ENCODE measurements at regions not wholly inside any gene's neighbourhood (a gene's known extent, or its start where the extent isn't known, plus 50 kb on each side); places are given as distances from the start of the nearest gene placed in this dataset.

GRCh38 chr9:116039893-116040292 is 113.7 kb upstream of the PAPPA start:
- H3K27me3 ChIP-seq (replicated peaks; ENCODE audit: control insufficient read depth, insufficient read depth, low read length) = no peaks in the 10 kb centered on the region
- H3K4me3 ChIP-seq (replicated peaks; ENCODE audit: low read depth, low read length) = no peak overlapping the region
- no peak for TF ChIP-seq CTCF (IDR thresholded peaks at IDR 0.05; ENCODE audit: insufficient read depth, low read length, poor library complexity, severe bottlenecking)
- H3K36me3 ChIP-seq (ENCODE audit: control insufficient read depth, insufficient read depth, low read length) = no peaks in the 10 kb centered on the region
- no peak for DNase-seq (ENCODE audit: extremely low read depth, insufficient read length)

- H3K36me3 ChIP-seq (ENCODE audit: control insufficient read depth, insufficient read depth, low read length) = no peaks in the 10 kb centered on the region
- DNase-seq (ENCODE audit: extremely low read depth, insufficient read length) = no peak
- no peaks in the 10 kb centered on the region for H3K27me3 ChIP-seq (replicated peaks; ENCODE audit: control insufficient read depth, insufficient read depth, low read length)
- no peak for TF ChIP-seq CTCF (IDR thresholded peaks at IDR 0.05; ENCODE audit: insufficient read depth, low read length, poor library complexity, severe bottlenecking)
- no peak overlapping the region for H3K4me3 ChIP-seq (replicated peaks; ENCODE audit: low read depth, low read length)
These were observed 111.3 kb upstream of the PAPPA start for GRCh38 chr9:116042321-116042720.

- TF ChIP-seq CTCF (IDR thresholded peaks at IDR 0.05; ENCODE audit: insufficient read depth, low read length, poor library complexity, severe bottlenecking) = no peak
- no peak for DNase-seq (ENCODE audit: extremely low read depth, insufficient read length)
- no peaks in the 10 kb centered on the region for H3K36me3 ChIP-seq (ENCODE audit: control insufficient read depth, insufficient read depth, low read length)
- no peaks in the 10 kb centered on the region for H3K27me3 ChIP-seq (replicated peaks; ENCODE audit: control insufficient read depth, insufficient read depth, low read length)
- H3K4me3 ChIP-seq (replicated peaks; ENCODE audit: low read depth, low read length) = no peak overlapping the region
These were observed 108.5 kb upstream of the PAPPA start for GRCh38 chr9:116045083-116045482.

GRCh38 chr9:116048081-116048480 is 105.5 kb upstream of the PAPPA start:
- Histone ChIP-seq H3K4me3 (replicated peaks; ENCODE audit: low read depth, low read length) (no peak overlapping the region), H3K36me3 (ENCODE audit: control insufficient read depth, insufficient read depth, low read length) (no peaks in the 10 kb centered on the region), H3K27me3 (replicated peaks; ENCODE audit: control insufficient read depth, insufficient read depth, low read length) (no peaks in the 10 kb centered on the region)
- DNase-seq (ENCODE audit: extremely low read depth, insufficient read length) = no peak
- TF ChIP-seq CTCF (IDR thresholded peaks at IDR 0.05; ENCODE audit: insufficient read depth, low read length, poor library complexity, severe bottlenecking) = no peak

- no peak for DNase-seq (ENCODE audit: extremely low read depth, insufficient read length)
- TF ChIP-seq CTCF (IDR thresholded peaks at IDR 0.05; ENCODE audit: insufficient read depth, low read length, poor library complexity, severe bottlenecking) = no peak
- Histone ChIP-seq H3K27me3 (replicated peaks; ENCODE audit: control insufficient read depth, insufficient read depth, low read length) (no peaks in the 10 kb centered on the region), H3K4me3 (replicated peaks; ENCODE audit: low read depth, low read length) (no peak overlapping the region), H3K36me3 (ENCODE audit: control insufficient read depth, insufficient read depth, low read length) (no peaks in the 10 kb centered on the region)
These were observed 104.1 kb upstream of the PAPPA start for GRCh38 chr9:116049456-116049855.

GRCh38 chr9:116051528-116051927 is 102.1 kb upstream of the PAPPA start:
- no peaks in the 10 kb centered on the region for H3K27me3 ChIP-seq (replicated peaks; ENCODE audit: control insufficient read depth, insufficient read depth, low read length)
- no peaks in the 10 kb centered on the region for H3K36me3 ChIP-seq (ENCODE audit: control insufficient read depth, insufficient read depth, low read length)
- no peak overlapping the region for H3K4me3 ChIP-seq (replicated peaks; ENCODE audit: low read depth, low read length)
- TF ChIP-seq CTCF (IDR thresholded peaks at IDR 0.05; ENCODE audit: insufficient read depth, low read length, poor library complexity, severe bottlenecking) = no peak
- DNase-seq (ENCODE audit: extremely low read depth, insufficient read length) = no peak

Data from GM06990 (cell line).